Endothelial cell of umbilical vein (primary cell): ENCODE measurements at regions not wholly inside any gene's neighbourhood (a gene's known extent, or its start where the extent isn't known, plus 50 kb on each side); places are given as distances from the start of the nearest gene placed in this dataset.

Source experiments
- CTCF ChIP-seq, 2 donors: IDR thresholded peaks; 1 replicate in 1 of 2; 2 replicates in 1 of 2; pipeline ENCODE4 v1.5.1; 2011; ENCODE audit warnings: low read length in 2 of 2, mild to moderate bottlenecking in 2 of 2, moderate library complexity in 2 of 2, control low read depth in 1 of 2, inconsistent platforms in 1 of 2, low read depth in 1 of 2; ENCODE audit not compliant: insufficient read depth in 1 of 2; ENCODE audit errors: extremely low read depth in 1 of 2
- EZH2 ChIP-seq: IDR thresholded peaks from 2 replicates; pipeline ENCODE4 v1.6.1; 2012; ENCODE audit warnings: borderline replicate concordance, low read depth, mild to moderate bottlenecking, moderate library complexity, low read length, inconsistent platforms; ENCODE audit not compliant: severe bottlenecking
- GATA2 ChIP-seq: IDR thresholded peaks from 2 replicates; pipeline ENCODE4 v1.7.0; 2011; ENCODE audit warnings: low read depth, mild to moderate bottlenecking, moderate library complexity, mixed read lengths, low read length; ENCODE audit not compliant: insufficient read length, insufficient read depth
- TF ChIP-seq, protein P1 (sequence below): IDR thresholded peaks from 2 replicates; pipeline ENCODE4 v1.6.1; 2011; ENCODE audit not compliant: insufficient read depth, insufficient read length

GRCh38 chr3:107068980-107069379 is 308.3 kb upstream of the CCDC54 start:
- TF ChIP-seq CTCF (IDR thresholded peaks at IDR 0.05; ENCODE audit: extremely low read depth in 1 of 2, insufficient read depth in 1 of 2, low read depth in 1 of 2, low read length in 2 of 2) (no peak), GATA2 (no peak), EZH2 (no peak)
- TF ChIP-seq, protein P1, sequence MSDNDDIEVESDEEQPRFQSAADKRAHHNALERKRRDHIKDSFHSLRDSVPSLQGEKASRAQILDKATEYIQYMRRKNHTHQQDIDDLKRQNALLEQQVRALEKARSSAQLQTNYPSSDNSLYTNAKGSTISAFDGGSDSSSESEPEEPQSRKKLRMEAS = no peak
